Lung (tissue), 11 donors: ENCODE measurements at regions not wholly inside any gene's neighbourhood (a gene's known extent, or its start where the extent isn't known, plus 50 kb on each side); places are given as distances from the start of the nearest gene placed in this dataset.
A peak's percentile ranks its signal among the peaks of the same experiment; 100 is the strongest.

Source experiments
- ATAC-seq: fragments of 200-7000 bp; cut with Tn5 transposase; one replicate; pipeline ENCODE4 v1.9.1; 2020; ENCODE audit warnings: moderate number of reproducible peaks; ENCODE audit not compliant: insufficient read depth, low FRiP score
- DNase-seq, 3 donors: peaks; one replicate each; pipeline ENCODE4 v3.0.0-alpha.2; 2013 to 2017
- H3K27ac ChIP-seq, 2 donors: one replicate each; pipeline ENCODE4 v1.5.1; 2013; ENCODE audit warnings: mild to moderate bottlenecking in 2 of 2, moderate library complexity in 2 of 2, control low read depth in 1 of 2, inconsistent platforms in 1 of 2, low read depth in 1 of 2, low read length in 1 of 2
- H3K27me3 ChIP-seq, 3 donors: one replicate each; pipeline ENCODE4 v1.5.1; 2013; ENCODE audit warnings: low read length in 2 of 3; ENCODE audit not compliant: control insufficient read depth in 3 of 3, insufficient read depth in 3 of 3
- H3K36me3 ChIP-seq, 4 donors: one replicate each; pipeline ENCODE4 v1.5.1; 2013; ENCODE audit warnings: low read length in 4 of 4, mild to moderate bottlenecking in 1 of 4, moderate library complexity in 1 of 4; ENCODE audit not compliant: control insufficient read depth in 4 of 4, insufficient read depth in 4 of 4
- H3K4me1 ChIP-seq, 5 donors: one replicate each; pipeline ENCODE4 v1.5.1; 2013; ENCODE audit warnings: low read length in 5 of 5, mild to moderate bottlenecking in 2 of 5, moderate library complexity in 1 of 5; ENCODE audit not compliant: control insufficient read depth in 5 of 5, insufficient read depth in 5 of 5
- H3K4me3 ChIP-seq: one replicate; pipeline ENCODE4 v1.5.1; 2013; ENCODE audit warnings: mild to moderate bottlenecking, control low read depth, moderate library complexity
- H3K9ac ChIP-seq, 2 donors: one replicate each; pipeline ENCODE4 v1.5.1; 2013; ENCODE audit warnings: low read length in 2 of 2, control low read depth in 1 of 2; ENCODE audit not compliant: insufficient read depth in 1 of 2
- H3K9me3 ChIP-seq, 4 donors: one replicate each; pipeline ENCODE4 v1.5.1; 2013; ENCODE audit warnings: low read length in 3 of 4, mild to moderate bottlenecking in 1 of 4, moderate library complexity in 1 of 4; ENCODE audit not compliant: control insufficient read depth in 4 of 4, insufficient read depth in 3 of 4
- CTCF ChIP-seq: IDR thresholded peaks from 2 replicates; pipeline ENCODE4 v1.5.1; 2012; ENCODE audit warnings: mild to moderate bottlenecking; ENCODE audit errors: control extremely low read depth, extremely low read depth
- WGBS, 2 donors: extraction: QIAGEN DNeasy Blood & Tissue Kit; methylation state at CpG; one replicate each; pipeline ENCODE4 v1.1.7; 2013; 5-methylcytosine and 5-hydroxymethylcytosine counted together
- donor health status: control.
- donor health status: control.
- donor health status: Bipolar disorder and iron deficiency.
- donor health status: healthy.
- donor health status: DM: yes; HTN: yes; CAD: no.

GRCh38 chr4:145414841-145415240 is 66.8 kb upstream of the SMAD1 start:
- Histone ChIP-seq H3K4me1 (no peaks in the 10 kb centered on the region), H3K27ac (no peak overlapping the region), H3K9ac (no peak overlapping the region), H3K36me3 (no peaks in the 10 kb centered on the region), H3K9me3 (peaks cover 0 to 2% (median 0%) of the 10 kb centered on the region in 4 donors), H3K4me3 (no peak overlapping the region), H3K27me3 (no peaks in the 10 kb centered on the region)
- no peak for TF ChIP-seq CTCF
- WGBS, 2 donors = 81 to 97% methylated on average over 1 of the region's 1 CpG
- no peak for DNase-seq
- no peak for ATAC-seq

GRCh38 chr4:145414226-145414625 is 67.4 kb upstream of the SMAD1 start:
- 84 to 90% methylated on average over 1 of the region's 1 CpG for WGBS, 2 donors

GRCh38 chr4:145406970-145407369 is 74.7 kb upstream of the SMAD1 start:
- no peak for TF ChIP-seq CTCF
- no peak for DNase-seq
- H3K27ac ChIP-seq = no peak overlapping the region
- no peaks in the 10 kb centered on the region for H3K27me3 ChIP-seq
- no peak overlapping the region for H3K4me3 ChIP-seq
- no peak overlapping the region for H3K9ac ChIP-seq
- no peak for ATAC-seq
- H3K36me3 ChIP-seq = no peaks in the 10 kb centered on the region
- no peaks in the 10 kb centered on the region for H3K4me1 ChIP-seq
- peaks cover 0 to 2% (median 0%) of the 10 kb centered on the region in 4 donors for H3K9me3 ChIP-seq

More at GRCh38 chr4:145414226-145414625, 67.4 kb upstream of the SMAD1 start:
- no peak overlapping the region for H3K27ac ChIP-seq
- no peaks in the 10 kb centered on the region for H3K27me3 ChIP-seq
- H3K4me3 ChIP-seq = no peak overlapping the region
- no peaks in the 10 kb centered on the region for H3K36me3 ChIP-seq
- DNase-seq = no peak
- peaks cover 0 to 2% (median 0%) of the 10 kb centered on the region in 4 donors for H3K9me3 ChIP-seq
- H3K9ac ChIP-seq = no peak overlapping the region
- no peak for ATAC-seq
- TF ChIP-seq CTCF = no peak
- H3K4me1 ChIP-seq = no peaks in the 10 kb centered on the region

GRCh38 chr4:145404761-145405160 is 76.9 kb upstream of the SMAD1 start:
- Histone ChIP-seq H3K36me3 (no peaks in the 10 kb centered on the region), H3K4me1 (no peaks in the 10 kb centered on the region), H3K27ac (no peak overlapping the region), H3K27me3 (no peaks in the 10 kb centered on the region), H3K9me3 (no peaks in the 10 kb centered on the region), H3K9ac (no peak overlapping the region), H3K4me3 (no peak overlapping the region)
- DNase-seq (peak in 1 of 3 donors; percentile 6), ATAC-seq (no peak)
- TF ChIP-seq CTCF = no peak
- WGBS, 2 donors = 77 to 78% methylated on average over 3 of the region's 3 CpGs
